ENCODE measurements at regions not wholly inside any gene's neighbourhood (a gene's known extent, or its start where the extent isn't known, plus 50 kb on each side); places are given as distances from the start of the nearest gene placed in this dataset.

DNA sequence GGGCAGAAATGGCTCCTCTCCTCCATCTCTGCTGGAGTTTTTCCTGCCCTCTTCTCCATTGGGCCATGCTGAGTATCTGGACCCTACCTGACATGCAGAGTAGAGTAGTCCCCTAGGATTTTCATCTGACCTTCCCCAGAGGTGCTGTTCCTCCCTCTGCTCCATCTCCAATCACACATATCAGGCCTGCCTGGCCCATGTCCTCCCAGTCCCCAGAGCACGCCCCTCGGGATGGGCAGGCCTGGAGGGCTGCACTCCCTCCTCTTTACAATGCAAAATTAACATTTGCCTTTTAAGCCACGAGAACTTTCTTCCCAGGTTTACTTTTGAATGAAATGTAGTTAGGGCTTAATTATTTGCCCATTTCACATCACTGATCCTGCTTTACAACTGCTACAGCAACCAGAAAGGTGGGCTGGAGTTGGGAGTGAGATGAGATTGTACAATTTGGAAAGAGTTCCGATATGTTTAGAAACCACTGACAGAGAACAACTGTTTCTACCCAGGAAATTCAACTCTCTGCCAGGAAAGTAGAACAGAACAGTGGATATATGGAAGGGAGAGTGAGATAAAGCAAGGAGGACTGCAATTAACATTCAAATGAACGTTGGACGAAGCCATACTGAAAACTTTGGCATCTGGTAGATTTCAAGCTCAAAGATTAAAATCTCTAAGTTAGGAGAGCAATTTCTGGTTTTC is 184.0 kb upstream of the HABP2 start:
- DNase-seq (ENCODE audit: low read depth) = no peak

DNA sequence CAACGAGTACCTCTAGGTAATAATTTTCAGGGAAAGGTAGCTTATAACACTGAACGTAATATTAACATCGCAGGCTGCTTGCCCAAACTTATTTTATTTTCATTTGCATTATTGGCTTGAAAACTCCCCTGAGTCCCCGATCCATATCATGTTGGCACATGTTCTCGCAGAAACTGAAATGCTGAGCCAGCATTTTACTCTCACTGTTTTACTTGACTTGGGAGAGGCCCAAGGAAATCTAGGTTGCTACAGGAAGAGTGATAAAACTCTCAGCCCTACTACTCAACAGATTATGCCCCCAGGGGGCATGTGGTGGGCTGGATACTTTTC is 183.5 kb upstream of the HABP2 start:
- DNase-seq (ENCODE audit: low read depth) = no peak

DNA sequence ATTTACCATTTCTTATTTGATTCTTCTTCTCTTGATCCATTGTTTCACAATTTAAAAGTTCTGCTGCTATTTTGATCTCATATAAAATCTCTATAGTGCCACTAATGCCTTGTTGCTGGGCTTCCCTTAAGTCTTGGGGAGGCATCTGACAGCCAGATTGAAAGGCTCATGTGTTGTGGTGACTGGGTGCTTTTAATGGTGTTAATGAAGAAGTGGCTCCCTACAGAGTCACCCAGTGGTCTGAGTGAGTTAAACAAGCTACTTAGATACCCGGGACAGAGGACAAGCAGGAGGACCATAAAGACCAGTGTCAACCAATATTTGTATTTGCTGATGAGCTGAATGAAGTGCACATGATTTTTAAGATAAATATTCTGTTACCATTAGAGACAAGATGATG is 176.4 kb upstream of the HABP2 start:
- no peak for DNase-seq (ENCODE audit: low read depth)

DNA sequence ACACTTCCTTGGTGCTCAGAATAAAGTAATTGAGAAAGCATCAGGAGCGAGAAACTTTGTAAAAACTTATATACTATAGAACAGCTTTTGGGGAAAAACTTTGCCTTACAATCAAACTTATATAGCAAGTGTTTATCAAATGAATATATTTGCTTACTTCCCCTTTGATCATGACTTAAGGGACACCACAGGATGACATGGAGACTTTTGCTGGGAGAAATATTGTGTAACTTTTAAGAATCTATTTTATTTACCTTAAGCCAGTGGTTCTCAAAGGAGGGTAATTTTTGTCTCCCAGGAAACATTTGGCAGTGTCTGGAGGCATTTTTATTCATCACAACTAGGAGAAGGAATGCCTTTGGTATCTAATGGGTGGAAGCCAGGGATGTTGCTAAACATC is 173.8 kb upstream of the HABP2 start:
- DNase-seq (ENCODE audit: low read depth) = no peak

DNA sequence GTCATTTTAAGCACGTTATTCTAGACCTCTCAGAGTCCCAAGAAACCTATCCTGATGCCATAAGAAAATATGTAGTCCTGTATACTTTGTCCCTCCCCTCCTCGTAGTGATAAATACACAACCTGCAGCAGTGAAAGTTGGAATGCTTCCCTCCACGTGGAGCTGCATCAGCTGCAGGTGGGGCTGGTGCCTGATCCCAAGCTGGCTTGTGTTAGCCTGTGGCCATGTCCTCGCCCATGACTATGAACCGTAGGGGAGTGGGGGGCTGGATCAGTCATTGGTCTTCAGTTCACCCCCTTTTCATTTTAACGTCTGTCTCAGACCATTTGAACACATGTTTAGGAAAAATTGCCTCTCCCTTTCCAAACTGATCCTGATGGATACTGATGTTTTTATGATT is 171.4 kb upstream of the HABP2 start:
- no peak for DNase-seq (ENCODE audit: low read depth)

DNA sequence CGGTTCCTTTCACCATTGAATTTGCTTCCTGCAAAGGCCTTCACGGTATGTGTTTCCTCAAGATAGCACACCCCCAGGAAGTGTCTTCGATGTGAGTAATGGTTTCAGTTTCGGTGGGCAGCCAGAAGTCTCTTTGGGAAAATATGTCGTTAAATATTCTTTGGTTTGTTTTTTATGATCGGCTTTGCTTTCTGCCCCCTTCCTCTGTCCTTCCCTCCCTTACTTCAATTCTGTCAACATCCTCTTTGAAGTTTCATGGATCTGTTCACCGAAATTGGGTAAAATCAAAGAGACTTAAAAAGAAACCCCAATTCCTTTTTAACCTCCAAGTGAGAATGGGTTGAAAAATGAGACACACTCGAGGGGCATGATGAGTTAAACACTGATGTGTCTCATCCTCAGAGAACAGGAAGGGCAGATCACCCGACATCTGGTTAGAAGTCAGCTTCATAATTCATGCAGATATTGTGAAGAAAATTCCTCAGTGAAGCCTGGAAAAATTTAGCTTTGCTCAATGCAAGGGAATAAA is 170.8 kb upstream of the HABP2 start:
- DNase-seq (ENCODE audit: low read depth) = no peak

GRCh38 chr10:113382691-113383090 is 170.2 kb upstream of the HABP2 start:
- no peak for DNase-seq (ENCODE audit: low read depth)

DNA sequence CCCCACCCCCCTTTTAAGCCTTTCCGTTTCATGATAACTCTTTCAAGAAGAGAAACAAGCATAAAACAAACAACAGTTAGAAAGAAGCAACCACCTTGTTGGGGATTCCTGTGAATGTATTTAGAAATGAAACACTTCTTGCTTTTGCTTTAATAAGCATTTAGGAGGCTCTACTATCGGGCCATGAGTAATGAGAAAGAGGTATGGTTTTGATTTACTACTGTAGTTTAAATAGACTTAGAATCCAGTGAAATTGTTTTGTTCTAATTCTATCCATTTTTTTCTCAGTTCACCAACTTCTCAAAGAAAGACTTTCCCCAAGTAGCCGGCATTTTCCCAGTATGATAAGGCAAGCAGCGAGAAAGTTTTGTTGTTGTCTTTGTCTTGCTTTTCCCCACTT is 168.7 kb upstream of the HABP2 start:
- no peak for DNase-seq (ENCODE audit: low read depth)

GRCh38 chr10:113385021-113385999 is 167.5 kb upstream of the HABP2 start:
- DNase-seq (ENCODE audit: low read depth) = peak; percentile 14

- no peak for DNase-seq (ENCODE audit: low read depth)
These were observed 166.8 kb upstream of the HABP2 start for GRCh38 chr10:113386005-113386404.

DNA sequence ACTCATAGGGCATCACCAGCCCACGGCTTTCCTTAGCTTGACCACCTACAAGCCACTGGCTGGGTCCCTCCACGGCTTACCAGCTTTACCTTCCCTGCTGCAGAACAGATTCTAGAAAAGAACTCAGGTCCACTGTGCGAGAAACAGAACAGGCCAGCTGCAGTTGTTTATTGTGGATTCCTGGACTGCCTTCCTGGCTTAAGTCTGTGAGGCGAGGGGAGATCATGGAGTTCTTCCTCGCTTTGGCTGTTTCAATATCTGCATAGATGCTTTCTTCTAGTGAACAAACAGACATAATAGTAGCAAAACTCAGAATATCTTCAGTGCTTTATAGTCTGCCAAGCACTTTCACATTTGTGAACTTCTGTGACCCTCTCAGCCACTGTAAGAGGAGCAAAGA is 162.9 kb upstream of the HABP2 start:
- DNase-seq (ENCODE audit: low read depth) = no peak

- DNase-seq (ENCODE audit: low read depth) = no peak
These were observed 162.0 kb upstream of the HABP2 start for GRCh38 chr10:113390896-113391295.

GRCh38 chr10:113397047-113397446 is 155.8 kb upstream of the HABP2 start:
- DNase-seq (ENCODE audit: low read depth) = no peak

DNA sequence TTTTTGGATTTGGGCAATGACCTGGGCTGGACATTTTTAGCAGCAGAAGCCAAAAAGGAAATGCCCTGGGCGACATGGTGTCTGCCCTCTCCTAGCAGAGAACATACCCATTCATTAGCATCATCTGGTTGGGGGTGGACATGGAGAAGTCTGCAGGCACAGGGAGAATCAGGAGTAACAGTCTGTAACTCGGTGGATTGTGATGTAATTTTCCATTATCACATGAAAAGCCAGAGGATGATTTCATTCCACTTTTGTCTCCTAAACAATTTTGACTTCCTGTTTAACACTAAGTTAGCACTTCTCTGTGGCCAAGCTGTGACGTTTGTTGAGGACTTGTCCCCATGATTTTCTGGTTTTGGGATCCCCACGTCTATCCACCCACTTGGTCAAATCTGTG is 153.8 kb upstream of the HABP2 start:
- DNase-seq (ENCODE audit: low read depth) = no peak

GRCh38 chr10:113402602-113403001 is 150.3 kb upstream of the HABP2 start:
- DNase-seq (ENCODE audit: low read depth) = no peak

DNA sequence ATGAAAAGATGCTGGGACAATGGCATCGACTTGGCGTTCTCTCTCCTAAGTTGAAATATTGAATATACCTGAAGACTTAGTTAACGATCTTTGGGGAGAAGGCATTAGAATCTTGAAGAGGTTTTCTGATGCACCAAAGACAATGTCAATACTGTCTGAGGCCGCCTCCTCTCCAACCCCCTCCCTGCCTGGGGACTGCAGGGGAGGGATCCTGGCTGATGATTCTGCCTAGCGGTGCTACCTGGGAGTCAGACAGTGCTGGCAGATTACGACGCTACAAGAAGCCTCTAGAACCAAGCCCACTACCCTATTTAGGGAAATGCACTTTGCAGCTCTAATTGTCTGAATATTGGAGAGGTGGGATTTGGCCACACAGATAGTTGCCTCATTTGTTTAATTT is 145.6 kb upstream of the HABP2 start:
- no peak for DNase-seq (ENCODE audit: low read depth)

GRCh38 chr10:113409175-113409574 is 143.7 kb upstream of the HABP2 start:
- DNase-seq (ENCODE audit: low read depth) = no peak

DNA sequence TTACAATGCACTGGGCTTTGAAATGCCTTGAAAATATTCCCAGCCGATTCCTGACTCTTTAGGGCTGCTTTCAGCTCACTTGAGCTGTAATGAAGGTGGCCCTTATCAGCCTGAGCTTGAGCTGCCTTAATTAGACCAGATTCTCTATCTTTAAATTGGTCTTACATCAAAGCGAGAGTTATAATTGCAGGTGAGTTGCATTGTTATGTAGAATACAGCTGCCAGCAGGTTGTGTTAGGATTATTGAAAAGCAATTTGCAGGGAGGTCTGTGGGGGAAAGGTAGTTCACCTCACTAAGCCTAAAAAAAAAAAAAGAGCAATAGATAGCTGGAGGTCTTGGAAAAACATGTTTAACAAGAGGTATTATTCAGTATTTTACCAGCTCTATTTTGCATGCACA is 142.2 kb upstream of the HABP2 start:
- no peak for DNase-seq (ENCODE audit: low read depth)

GRCh38 chr10:113411456-113411855 is 141.4 kb upstream of the HABP2 start:
- DNase-seq (ENCODE audit: low read depth) = no peak

- no peak for DNase-seq (ENCODE audit: low read depth)
These were observed 140.7 kb upstream of the HABP2 start for GRCh38 chr10:113412161-113412560.

DNA sequence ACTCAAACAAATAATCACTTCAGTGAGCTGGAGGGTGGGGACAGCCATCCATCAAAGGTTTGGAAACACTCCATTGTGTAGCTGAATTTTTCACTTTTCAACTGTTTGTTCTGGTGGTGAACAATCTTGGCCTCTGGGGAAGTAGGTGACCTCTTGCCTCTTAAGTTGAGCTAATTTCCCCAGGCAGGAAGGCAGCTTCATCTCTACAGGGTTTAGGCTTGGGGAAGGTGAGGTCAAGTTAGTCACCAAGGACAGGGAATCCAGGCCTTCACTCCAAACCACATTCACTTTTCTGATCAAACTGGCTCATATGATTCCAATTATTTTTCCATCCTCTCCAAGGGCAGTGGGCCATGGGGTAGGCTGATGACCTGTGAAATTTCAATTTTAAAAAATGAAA is 138.3 kb upstream of the HABP2 start:
- no peak for DNase-seq (ENCODE audit: low read depth)

GRCh38 chr10:113415246-113415645 is 137.6 kb upstream of the HABP2 start:
- DNase-seq (ENCODE audit: low read depth) = no peak

DNA sequence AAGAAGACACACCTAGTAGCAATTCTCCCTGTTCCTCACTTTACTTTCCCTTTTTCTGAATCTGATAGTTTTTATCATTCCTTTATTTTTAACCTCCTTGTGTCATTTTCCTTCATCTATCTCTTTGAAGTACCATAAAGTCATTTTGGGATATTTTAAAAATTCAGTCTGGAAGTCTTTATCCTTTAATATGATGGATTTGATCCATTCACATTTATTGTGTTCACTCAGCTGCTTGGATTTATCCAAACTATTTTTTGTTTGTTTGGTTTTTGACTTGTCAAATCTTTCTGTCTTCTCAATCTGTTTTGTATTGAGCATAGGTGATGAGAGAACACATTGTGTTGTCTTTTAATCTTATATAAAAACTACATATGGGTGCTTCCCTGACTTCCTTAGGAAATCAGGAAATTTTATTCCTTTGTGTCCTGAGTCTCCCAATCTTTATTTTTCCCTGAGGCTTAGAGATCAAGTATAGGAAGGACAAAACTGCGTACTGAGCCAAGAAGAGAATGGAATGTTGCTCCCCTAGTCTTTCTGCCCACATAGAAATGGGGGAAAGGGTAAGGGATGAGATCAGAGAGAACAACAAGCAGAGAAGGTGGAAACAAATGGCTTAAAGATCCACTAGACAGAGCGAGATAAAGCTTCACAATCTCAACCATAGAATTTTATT is 132.7 kb upstream of the HABP2 start:
- DNase-seq (ENCODE audit: low read depth) = no peak

Data from stimulated activated CD8-positive, alpha-beta memory T cell treated with anti-CD3 and anti-CD28 coated beads, Interleukin-4, amount 100 ng/mL, for 24 hours (primary cell).